ENCODE measurements at regions not wholly inside any gene's neighbourhood (a gene's known extent, or its start where the extent isn't known, plus 50 kb on each side); places are given as distances from the start of the nearest gene placed in this dataset.

DNA sequence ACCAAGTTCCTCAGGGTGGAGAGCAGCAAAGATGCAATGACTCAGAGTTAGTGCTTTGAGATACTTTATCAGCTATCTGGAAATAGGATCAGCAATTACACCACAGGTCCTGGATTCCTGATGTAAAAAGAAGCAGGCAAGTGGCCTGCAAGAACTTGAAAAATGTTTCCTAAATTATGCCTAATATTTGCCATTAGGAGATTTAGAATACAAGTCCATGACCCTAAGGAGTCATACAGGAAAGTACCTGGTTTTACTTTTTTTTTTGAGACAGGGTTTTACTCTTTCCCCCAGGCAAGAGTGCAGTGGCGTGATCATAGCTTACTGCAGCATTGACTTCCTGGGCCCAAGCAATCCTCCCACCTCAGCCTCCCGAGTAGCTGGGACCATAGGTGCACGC lies 78.8 kb upstream of the CRBN start (continued):
- TF ChIP-seq, protein P1, sequence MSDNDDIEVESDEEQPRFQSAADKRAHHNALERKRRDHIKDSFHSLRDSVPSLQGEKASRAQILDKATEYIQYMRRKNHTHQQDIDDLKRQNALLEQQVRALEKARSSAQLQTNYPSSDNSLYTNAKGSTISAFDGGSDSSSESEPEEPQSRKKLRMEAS (IDR thresholded peaks at IDR 0.05): no peak
- TF ChIP-seq, protein P2, sequence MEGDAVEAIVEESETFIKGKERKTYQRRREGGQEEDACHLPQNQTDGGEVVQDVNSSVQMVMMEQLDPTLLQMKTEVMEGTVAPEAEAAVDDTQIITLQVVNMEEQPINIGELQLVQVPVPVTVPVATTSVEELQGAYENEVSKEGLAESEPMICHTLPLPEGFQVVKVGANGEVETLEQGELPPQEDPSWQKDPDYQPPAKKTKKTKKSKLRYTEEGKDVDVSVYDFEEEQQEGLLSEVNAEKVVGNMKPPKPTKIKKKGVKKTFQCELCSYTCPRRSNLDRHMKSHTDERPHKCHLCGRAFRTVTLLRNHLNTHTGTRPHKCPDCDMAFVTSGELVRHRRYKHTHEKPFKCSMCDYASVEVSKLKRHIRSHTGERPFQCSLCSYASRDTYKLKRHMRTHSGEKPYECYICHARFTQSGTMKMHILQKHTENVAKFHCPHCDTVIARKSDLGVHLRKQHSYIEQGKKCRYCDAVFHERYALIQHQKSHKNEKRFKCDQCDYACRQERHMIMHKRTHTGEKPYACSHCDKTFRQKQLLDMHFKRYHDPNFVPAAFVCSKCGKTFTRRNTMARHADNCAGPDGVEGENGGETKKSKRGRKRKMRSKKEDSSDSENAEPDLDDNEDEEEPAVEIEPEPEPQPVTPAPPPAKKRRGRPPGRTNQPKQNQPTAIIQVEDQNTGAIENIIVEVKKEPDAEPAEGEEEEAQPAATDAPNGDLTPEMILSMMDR (IDR thresholded peaks at IDR 0.05; ENCODE audit: control extremely low read depth in 1 of 3, insufficient read depth in 1 of 3, low read depth in 1 of 3, low read length in 3 of 3): no peak

Data from H1 (cell line).